GM19452 (cell line): ENCODE measurements at regions not wholly inside any gene's neighbourhood (a gene's known extent, or its start where the extent isn't known, plus 50 kb on each side); places are given as distances from the start of the nearest gene placed in this dataset.
"Not testable (repeated sequence)": the region's sequence is repeated elsewhere in the genome, so short reads cannot be mapped to it uniquely, and the experiment has no call there.

Experiments used
- ATAC-seq: cut with Tn5 transposase; IDR thresholded peaks from one replicate; pipeline ENCODE4 v1.9.1; 2021; ENCODE audit not compliant: unreplicated experiment

- no peak for ATAC-seq
Measured at GRCh38 chr4:77220828-77221613, 64.0 kb downstream of the CCNG2 start.

DNA sequence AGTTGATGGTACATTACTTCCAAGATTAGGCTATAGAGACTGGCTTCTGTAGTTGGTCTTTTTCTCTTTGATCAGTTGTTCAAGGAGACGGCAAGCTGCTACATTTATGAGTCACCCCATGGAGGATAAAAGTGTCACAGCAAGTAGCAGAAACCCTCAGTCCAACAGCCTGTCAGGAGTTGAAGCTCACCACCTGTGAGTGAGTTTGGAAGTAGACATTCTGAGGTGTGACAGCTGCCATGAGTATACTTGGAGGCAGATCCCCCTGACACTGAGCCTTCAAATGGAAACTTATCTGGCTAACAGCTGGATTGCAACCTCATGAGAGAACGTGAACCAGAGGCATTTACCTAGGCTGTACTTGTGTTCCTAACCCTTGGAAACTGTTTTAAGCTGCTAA is 68.0 kb downstream of the CCNG2 start:
- ATAC-seq, result no peak

- no peak for ATAC-seq
Measured at GRCh38 chr4:77226939-77227705, 70.1 kb downstream of the CCNG2 start.

DNA sequence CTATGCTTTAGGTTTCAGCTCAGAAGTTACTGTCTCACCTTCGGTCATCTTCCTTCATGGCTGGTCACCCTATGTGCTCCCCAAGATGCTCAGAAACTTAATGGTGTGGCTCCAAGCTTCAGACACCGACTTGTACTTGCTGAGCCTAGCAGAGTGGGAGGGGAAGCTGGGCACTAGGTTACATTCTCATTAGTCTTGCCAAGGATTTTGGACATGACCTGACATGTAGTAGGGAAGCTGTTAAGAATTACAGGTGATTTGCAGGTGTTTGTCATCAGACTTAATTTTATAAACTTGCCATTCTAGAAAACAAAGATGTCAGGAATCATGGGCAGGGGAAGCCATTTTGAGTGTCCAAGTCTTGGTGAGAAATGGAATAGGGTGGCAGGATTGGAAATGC is 72.4 kb downstream of the CCNG2 start:
- ATAC-seq, result no peak

- no peak for ATAC-seq
Measured at GRCh38 chr4:77232653-77233052, 75.6 kb downstream of the CCNG2 start.

- no peak for ATAC-seq
Measured at GRCh38 chr4:77235289-77235854, 78.4 kb downstream of the CCNG2 start.

DNA sequence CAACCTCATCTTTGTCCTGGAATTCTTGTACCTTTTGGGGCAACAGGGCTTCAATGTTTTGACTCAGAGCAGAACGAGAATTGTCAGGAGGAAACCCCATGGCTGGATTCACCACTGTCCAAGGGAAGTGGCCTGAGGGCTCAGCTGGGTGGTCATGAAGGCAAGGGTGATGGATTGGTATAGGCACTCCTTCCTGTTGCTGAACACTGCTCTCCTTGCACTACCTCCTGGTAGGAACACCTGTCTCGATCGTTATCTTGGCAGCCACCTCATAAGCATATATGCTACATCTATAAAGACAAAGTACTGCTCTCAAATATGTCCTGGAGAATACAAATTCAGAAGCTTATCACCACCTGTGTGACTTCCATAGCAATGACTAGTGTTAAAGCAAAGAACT is 79.8 kb downstream of the CCNG2 start:
- ATAC-seq, result no peak

DNA sequence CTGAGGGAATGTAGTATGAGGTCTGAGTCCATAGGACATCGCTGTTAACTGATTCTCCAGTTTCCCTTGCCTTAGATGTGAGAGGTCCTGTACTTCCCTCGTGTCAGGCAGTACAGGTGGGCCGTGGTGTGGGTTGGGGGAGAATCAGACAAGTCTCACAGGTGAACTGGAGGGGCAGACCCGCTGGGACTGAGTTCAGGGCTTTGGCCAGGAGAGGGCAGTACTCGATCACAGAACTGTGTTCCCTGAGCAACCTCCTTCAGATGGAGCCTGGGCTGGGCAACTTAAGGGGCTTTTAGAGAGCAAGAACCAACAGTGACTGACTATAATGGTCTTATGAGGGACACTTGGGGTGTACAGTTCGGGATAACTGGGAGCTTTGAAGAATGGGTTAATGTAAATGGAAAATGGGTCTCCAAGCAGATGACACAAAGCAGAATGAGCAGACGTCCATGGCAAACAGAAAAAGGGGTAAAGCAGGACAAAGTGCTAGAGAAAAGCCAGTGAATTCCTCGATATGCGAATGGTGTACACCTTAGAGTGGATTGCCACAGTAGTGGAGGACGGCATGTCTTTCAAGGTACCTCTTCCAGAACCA is 83.6 kb downstream of the CCNG2 start:
- ATAC-seq, result peak; percentile 67

GRCh38 chr4:77248805-77249204 is 91.8 kb downstream of the CCNG2 start:
- no peak for ATAC-seq

DNA sequence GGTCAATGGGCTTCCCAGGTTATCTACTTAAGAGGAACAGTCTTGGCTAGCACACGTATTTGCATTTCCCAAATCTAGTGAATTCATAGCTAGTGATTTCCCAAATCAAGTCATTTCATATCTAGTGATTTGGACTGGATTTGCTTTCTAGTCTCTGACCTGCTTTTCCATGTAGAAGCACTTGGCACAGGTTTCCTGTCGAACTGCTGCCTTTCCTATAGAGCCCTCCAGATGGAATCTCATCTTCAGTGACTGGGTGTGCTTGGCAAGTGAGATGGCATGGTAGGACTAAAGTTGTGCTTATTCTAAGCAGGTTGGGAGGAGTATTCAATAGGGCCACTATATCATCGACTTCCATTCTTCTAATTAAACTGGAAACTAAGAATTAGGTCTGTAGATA is 94.7 kb downstream of the CCNG2 start:
- no peak for ATAC-seq

DNA sequence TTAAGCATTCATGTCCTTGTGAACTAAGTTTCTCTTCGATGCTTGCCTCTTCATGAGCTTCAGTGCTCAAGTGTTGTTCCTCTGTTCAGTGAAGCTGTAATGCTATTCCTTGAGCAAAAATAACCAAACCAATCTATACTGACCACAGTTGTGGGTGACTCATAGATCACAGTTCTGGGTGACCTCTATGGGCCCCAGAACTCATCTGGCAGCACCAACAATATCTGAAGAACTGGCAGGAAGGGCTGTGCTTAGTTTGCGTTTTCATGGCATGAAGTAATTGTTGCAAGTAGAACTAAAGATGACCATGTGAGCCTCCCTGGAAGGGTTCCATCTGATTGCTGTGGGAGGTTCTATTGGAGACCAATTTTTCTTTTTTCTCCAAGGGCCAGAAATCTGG is 106.2 kb downstream of the CCNG2 start:
- ATAC-seq, result no peak

DNA sequence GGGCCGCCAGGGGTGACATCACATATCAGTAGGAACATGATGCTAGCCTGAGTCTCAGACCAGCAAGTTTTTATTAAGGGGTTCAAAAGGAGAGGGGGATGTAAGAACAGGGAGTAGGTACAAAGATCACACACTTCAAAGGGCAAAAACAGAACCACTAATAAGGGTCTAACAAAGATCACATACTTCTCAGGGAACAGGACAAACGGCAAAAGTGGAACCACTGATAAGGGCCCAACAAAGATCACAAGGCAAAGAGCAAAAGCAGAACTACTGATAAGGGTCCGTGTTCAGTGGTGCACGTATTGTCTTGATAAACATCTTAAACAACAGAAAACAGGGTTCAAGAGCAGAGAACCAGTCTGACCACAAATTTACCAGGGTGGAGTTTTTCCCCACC is 107.0 kb downstream of the CCNG2 start:
- ATAC-seq, result not testable (repeated sequence)

DNA sequence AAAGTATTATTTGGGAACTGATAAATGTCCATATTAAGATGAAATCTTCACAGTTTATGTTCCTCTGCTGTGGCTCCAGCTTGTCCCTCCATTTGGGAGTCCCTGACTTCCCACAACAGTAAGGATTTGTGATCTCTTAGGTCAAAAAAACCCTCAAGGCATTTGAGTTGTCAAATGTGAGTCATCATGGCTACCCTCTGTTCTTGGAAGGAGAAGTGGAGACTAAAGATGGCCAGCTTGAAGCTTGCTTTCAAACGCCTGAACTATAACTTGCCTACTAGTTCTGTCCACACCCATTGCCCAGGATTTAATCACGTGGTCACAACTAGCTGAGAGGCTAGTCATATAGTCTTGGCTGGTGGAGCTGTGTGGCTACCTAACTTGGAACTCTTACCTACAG is 107.8 kb downstream of the CCNG2 start:
- ATAC-seq, result no peak

DNA sequence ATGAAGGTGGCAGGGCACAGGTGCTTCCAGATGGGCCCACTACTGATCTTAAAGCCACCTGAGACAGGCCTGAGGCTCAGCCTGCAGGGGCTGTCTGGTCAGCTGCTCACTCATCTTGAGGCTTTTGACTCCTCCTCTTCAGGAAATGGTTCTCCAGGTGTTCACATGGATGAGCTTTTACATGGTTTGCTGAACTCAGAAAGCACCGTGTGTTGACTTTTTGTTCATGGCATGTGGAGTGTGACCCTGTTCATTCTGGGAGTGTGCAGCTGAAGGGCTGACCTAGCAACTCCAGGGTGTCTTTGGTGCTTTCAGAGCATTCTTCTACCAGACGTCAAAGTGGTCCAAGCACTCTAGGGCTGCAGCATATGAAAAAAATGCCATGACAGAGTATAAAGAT is 111.1 kb downstream of the CCNG2 start:
- no peak for ATAC-seq

- no peak for ATAC-seq
Measured at GRCh38 chr4:77269505-77269904, 112.5 kb downstream of the CCNG2 start.

DNA sequence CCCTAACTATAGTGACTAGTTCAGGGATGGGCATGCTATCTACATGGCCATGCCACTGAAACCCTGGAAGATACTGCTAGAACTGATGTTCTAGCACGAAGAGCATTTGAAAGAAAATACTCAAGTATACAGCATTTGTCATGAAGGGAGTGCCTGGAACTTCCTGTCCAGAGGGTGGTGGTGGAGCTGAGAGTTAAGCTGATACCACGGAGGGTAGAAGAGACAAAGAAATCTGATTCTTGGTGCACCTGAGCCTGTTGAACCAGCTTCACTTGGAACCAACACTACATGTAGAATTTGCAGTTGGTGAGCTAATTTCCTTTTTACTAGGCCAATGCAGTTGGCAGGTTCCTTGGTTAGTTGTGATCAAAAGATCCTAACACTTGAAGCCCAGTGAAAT is 116.4 kb downstream of the CCNG2 start:
- ATAC-seq, result no peak

GRCh38 chr4:77279114-77279513 is 122.1 kb downstream of the CCNG2 start:
- ATAC-seq, result not testable (repeated sequence)

DNA sequence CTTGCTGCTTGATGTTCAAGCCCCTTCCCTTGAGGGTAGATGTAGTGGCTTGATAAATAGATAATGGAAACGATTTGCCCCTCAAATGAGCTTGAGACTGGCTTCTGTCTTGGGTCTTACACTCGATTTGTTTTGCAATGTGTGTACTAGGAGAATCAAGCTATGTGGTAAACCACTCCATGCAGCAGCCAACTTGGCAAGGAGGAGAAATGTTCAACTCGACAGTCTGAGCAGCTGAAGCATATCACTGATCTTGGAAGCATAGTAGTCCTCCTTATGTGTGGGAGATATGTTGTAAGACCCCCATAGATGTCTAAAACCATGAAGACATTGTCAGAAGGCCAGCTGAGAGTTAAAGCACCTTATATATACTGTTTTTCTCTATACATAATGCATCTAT is 125.3 kb downstream of the CCNG2 start:
- no peak for ATAC-seq

GRCh38 chr4:77284036-77284435 is 127.0 kb downstream of the CCNG2 start:
- ATAC-seq, result no peak

DNA sequence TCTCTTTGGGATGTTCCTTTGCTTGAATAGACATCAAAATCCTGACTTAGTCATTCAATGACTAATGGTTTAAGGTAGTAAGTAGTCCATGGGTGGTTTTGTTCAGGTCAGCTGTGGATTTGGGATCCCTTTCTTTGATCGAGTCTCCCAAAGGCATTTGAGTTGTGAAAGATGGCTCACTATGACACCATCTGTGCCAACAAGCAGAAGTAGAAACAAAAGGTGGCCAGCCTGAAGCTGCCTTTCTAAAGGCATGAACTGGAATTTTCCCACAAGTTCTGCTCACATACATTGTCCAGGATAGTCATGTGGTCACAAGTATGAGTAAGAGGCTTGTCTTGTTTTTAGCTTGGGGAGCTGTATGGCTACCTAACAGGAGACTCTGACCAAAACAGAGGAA is 129.9 kb downstream of the CCNG2 start:
- no peak for ATAC-seq

GRCh38 chr4:77293426-77293825 is 136.4 kb downstream of the CCNG2 start:
- no peak for ATAC-seq

DNA sequence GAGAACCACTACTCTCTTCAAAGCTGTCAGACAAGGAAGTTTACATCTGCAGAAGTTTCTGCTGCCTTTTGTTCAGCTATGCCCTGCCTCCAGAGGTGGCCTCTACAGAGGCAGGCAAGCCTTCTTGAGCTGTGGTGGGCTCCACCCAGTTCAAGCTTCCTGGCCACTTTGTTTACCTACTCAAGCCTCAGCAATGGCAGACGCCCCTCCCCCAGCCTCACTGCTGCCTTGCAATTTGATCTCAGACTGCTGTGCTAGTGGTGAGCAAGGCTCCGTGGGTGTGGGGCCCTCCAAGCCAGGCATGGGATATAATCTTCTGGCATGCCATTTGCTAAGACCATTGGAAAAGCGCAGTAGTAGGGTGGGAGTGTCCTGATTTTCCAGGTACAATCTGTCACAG is 144.0 kb downstream of the CCNG2 start:
- ATAC-seq, result not testable (repeated sequence)
